Thyroid gland (tissue), 4 donors: ENCODE measurements at regions not wholly inside any gene's neighbourhood (a gene's known extent, or its start where the extent isn't known, plus 50 kb on each side); places are given as distances from the start of the nearest gene placed in this dataset.

Source experiments
- DNase-seq, 2 donors: peaks; one replicate each; pipeline ENCODE4 v3.0.0-alpha.2; 2019
- H3K27ac ChIP-seq, 3 donors: fragments of 200-600 bp; sonication (generic); 1 replicate in 2 of 3; 2 replicates in 1 of 3; pipeline ENCODE4 v1.5.1; 2016 to 2019; ENCODE audit warnings: mild to moderate bottlenecking in 1 of 3, moderate library complexity in 1 of 3
- H3K27me3 ChIP-seq: fragments of 200-600 bp; sonication (generic); one replicate; pipeline ENCODE4 v1.5.1; 2019
- H3K36me3 ChIP-seq, 2 donors: fragments of 200-600 bp; sonication (generic); one replicate each; pipeline ENCODE4 v1.5.1; 2016 to 2019
- H3K4me1 ChIP-seq, 2 donors: fragments of 200-600 bp; sonication (generic); one replicate each; pipeline ENCODE4 v1.5.1; 2017 to 2019
- H3K4me3 ChIP-seq, 3 donors: fragments of 200-600 bp; sonication (generic); replicated peaks in 1 of 3; 1 replicate in 2 of 3; 2 replicates in 1 of 3; pipeline ENCODE4 v1.5.1; 2016; ENCODE audit warnings: mild to moderate bottlenecking in 1 of 3
- H3K9me3 ChIP-seq: fragments of 200-600 bp; sonication (generic); one replicate; pipeline ENCODE4 v1.5.1; 2017
- POLR2A ChIP-seq, 2 donors: fragments of 450-650 bp; IDR thresholded peaks; one replicate each; pipeline ENCODE4 v1.6.1; 2017; ENCODE audit warnings: antibody characterized with exemption in 2 of 2, mild to moderate bottlenecking in 2 of 2, moderate library complexity in 1 of 2
- WGBS, 2 donors: methylation state at CpG; one replicate each; pipeline ENCODE4 v1.1.5; 2017; 5-methylcytosine and 5-hydroxymethylcytosine counted together
- intact Hi-C: fragments of 100-400 bp; cut with DNase I; formaldehyde crosslinking; loops from one replicate; pipeline ENCODE4 v1.15.1; 2023
- TF ChIP-seq, protein P1 (sequence below), 6 experiments: fragments of 200-600 bp in 3 of 6; fragments of 450-650 bp in 3 of 6; sonication (generic) in 3 of 6; IDR thresholded peaks; one replicate each; pipeline ENCODE4 v1.5.1; 2016 to 2019; ENCODE audit warnings: antibody characterized with exemption in 6 of 6, mild to moderate bottlenecking in 2 of 6, inconsistent platforms in 1 of 6, moderate library complexity in 1 of 6

DNA sequence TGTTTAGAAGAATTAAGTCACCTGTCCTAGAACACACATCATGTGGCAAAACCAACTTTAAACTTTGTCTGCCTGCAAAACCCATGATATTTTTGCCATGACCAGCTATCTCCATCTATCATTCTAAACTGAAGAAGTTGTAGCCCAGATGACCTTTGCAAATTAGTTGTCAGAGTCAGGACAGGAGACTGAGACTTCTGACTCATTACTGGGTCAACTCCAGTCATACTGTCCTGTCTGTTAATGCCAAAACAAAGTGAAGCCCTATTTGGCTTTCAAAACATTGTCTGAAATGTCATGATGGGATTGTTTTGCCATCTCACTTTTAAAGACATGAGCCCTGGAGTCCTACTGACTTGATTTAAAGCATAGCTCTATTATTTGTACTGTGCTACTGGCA, 365.7 kb upstream of the CPEB2 start:
- no peak for DNase-seq
- Histone ChIP-seq H3K36me3 (no peaks in the 10 kb centered on the region), H3K4me1 (no peaks in the 10 kb centered on the region), H3K27me3 (no peaks in the 10 kb centered on the region), H3K27ac (no peak overlapping the region), H3K4me3 (no peak overlapping the region), H3K9me3 (no peaks in the 10 kb centered on the region)
- TF ChIP-seq POLR2A (IDR thresholded peaks at IDR 0.05) = no peak
- TF ChIP-seq, protein P1, sequence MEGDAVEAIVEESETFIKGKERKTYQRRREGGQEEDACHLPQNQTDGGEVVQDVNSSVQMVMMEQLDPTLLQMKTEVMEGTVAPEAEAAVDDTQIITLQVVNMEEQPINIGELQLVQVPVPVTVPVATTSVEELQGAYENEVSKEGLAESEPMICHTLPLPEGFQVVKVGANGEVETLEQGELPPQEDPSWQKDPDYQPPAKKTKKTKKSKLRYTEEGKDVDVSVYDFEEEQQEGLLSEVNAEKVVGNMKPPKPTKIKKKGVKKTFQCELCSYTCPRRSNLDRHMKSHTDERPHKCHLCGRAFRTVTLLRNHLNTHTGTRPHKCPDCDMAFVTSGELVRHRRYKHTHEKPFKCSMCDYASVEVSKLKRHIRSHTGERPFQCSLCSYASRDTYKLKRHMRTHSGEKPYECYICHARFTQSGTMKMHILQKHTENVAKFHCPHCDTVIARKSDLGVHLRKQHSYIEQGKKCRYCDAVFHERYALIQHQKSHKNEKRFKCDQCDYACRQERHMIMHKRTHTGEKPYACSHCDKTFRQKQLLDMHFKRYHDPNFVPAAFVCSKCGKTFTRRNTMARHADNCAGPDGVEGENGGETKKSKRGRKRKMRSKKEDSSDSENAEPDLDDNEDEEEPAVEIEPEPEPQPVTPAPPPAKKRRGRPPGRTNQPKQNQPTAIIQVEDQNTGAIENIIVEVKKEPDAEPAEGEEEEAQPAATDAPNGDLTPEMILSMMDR (IDR thresholded peaks at IDR 0.05) = no peak
- intact Hi-C loops = no loop called here

DNA sequence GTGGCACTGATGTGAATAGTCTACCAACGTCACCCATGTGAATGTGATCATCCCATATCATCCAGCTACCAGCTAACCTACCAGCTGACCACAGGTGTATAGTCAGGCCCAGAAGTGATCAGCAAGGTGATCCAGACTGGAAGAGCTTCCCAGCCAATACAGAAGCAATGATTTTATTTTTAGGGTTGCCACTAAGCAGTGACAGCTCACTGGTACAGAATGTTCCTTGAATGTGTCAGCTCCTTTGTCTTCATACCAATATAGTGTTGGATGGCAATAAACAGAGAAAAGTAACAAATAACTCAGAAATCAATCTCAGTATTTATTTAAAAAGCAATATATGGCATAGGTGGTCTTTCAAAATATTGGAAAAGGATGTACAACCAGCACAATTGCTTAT, 361.8 kb upstream of the CPEB2 start:
- intact Hi-C loops = no loop called here

DNA sequence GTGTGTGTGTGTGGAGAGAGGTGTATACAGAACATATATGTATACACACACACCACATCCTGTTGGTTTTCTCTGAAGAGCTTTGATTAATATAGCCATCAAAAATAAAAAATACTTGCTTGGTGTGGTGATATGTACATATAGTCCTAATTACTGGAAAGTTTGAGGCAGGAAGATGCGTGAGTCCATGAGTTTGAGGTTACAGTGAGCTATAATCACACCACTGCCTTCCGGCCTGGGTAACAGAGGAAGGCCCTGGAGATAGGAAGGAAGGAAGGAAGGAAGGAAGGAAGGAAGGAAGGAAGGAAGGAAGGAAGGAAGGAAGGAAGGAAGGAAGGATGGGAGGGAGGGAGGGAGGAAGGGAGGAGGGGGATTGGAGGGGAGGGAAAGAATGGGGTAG, 360.4 kb upstream of the CPEB2 start:
- no peaks in the 10 kb centered on the region for H3K27me3 ChIP-seq
- H3K4me3 ChIP-seq = no peak overlapping the region
- H3K4me1 ChIP-seq = no peaks in the 10 kb centered on the region
- TF ChIP-seq, protein P1 (IDR thresholded peaks at IDR 0.05) = no peak
- no peak for DNase-seq
- H3K9me3 ChIP-seq = no peaks in the 10 kb centered on the region
- intact Hi-C loops = no loop called here
- H3K27ac ChIP-seq = no peak overlapping the region
- no peaks in the 10 kb centered on the region for H3K36me3 ChIP-seq
- WGBS, 2 donors = 71 to 73% methylated on average over 2 of the region's 2 CpGs

More for the DNA sequence above, 361.8 kb upstream of the CPEB2 start:
- Histone ChIP-seq H3K36me3 (no peaks in the 10 kb centered on the region), H3K27me3 (no peaks in the 10 kb centered on the region), H3K4me1 (no peaks in the 10 kb centered on the region), H3K4me3 (no peak overlapping the region), H3K27ac (no peak overlapping the region), H3K9me3 (no peaks in the 10 kb centered on the region)
- no peak for TF ChIP-seq POLR2A (IDR thresholded peaks at IDR 0.05)
- TF ChIP-seq, protein P1 (IDR thresholded peaks at IDR 0.05) = no peak
- DNase-seq = no peak
- 82 to 89% methylated on average over 1 of the region's 1 CpG for WGBS, 2 donors

DNA sequence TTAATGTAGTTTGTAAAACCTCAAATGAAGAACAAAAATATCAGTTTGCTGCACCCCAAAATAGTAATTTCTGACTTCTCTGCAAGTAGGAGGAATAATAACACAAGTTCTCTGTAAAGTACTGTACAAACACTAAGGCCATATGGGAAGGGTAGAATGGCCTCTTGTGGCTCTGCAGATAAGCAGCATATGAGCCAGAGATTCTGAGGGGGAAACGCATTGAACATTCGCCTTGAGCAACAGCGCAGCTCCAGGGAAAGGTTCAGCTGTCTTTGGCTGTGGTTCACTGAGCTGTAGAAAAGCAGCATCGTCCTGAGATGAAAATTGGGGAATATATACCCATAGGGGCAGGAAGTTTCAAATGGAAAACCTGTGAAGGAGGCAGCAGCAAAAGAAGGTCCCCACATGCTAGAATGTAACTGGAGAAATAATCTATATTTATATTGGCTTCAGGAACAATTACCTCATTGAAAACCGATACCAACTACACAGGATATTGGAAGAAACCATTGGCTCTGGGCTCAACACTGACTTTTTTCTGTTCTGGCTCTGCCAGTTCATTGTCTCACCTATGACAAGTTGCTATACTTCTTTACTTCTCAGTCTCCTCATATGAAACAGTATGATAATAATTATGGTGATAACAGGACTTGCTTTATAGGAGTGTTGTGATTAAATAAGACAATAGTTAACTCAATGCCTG, 357.6 kb upstream of the CPEB2 start:
- WGBS, 2 donors = 46 to 49% methylated on average over 5 of the region's 5 CpGs
- Histone ChIP-seq H3K27me3 (no peaks in the 10 kb centered on the region), H3K27ac (no peak overlapping the region), H3K4me3 (no peak overlapping the region), H3K9me3 (no peaks in the 10 kb centered on the region), H3K36me3 (no peaks in the 10 kb centered on the region), H3K4me1 (no peaks in the 10 kb centered on the region)
- intact Hi-C loops = no loop called here
- DNase-seq = no peak
- TF ChIP-seq, protein P1 (IDR thresholded peaks at IDR 0.05) = no peak
- no peak for TF ChIP-seq POLR2A (IDR thresholded peaks at IDR 0.05)

DNA sequence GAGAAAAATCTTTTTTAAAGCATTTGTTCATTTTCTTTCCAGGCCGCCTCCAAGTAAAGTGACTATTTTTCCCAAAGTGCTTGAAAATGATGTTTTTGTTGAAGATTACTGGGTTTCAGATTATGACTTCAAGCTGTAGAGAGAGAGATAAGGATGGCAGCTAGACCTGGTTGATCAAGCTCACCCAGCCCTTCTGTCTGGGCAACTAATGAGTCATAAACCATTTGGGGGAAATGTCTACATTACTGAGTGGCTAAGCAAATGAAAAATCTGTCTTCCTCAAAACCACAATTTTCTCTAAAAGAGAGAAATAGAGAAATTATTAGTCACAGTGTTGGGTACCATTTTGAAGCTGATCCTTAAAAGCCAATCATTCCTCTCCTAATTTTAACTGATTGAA, 355.4 kb upstream of the CPEB2 start:
- no peak overlapping the region for H3K4me3 ChIP-seq
- WGBS, 2 donors = 81 to 87% methylated on average over 1 of the region's 1 CpG
- no peak overlapping the region for H3K27ac ChIP-seq

More for the DNA sequence above, 355.4 kb upstream of the CPEB2 start:
- no peak for DNase-seq
- intact Hi-C loops = no loop called here
- H3K9me3 ChIP-seq = no peaks in the 10 kb centered on the region
- H3K36me3 ChIP-seq = no peaks in the 10 kb centered on the region
- no peak for TF ChIP-seq POLR2A (IDR thresholded peaks at IDR 0.05)
- TF ChIP-seq, protein P1 (IDR thresholded peaks at IDR 0.05) = no peak
- H3K4me1 ChIP-seq = no peaks in the 10 kb centered on the region
- H3K27me3 ChIP-seq = no peaks in the 10 kb centered on the region
